Nephron progenitor cell (in vitro differentiated cells): ENCODE measurements at regions not wholly inside any gene's neighbourhood (a gene's known extent, or its start where the extent isn't known, plus 50 kb on each side); places are given as distances from the start of the nearest gene placed in this dataset.
"Not testable (repeated sequence)": the region's sequence is repeated elsewhere in the genome, so short reads cannot be mapped to it uniquely, and the experiment has no call there.

Experiments
- DNase-seq: peaks from one replicate; pipeline ENCODE4 v3.0.0; 2021
- H3K27ac Mint-ChIP-seq: 2 replicates; pipeline ENCODE4 v1.8.0; 2021; ENCODE audit warnings: mild to moderate bottlenecking, moderate library complexity, mixed read lengths
- H3K27me3 Mint-ChIP-seq: 2 replicates; pipeline ENCODE4 v1.8.0; 2021; ENCODE audit warnings: mild to moderate bottlenecking, low read depth, mixed read lengths; ENCODE audit not compliant: poor library complexity
- H3K36me3 Mint-ChIP-seq: 2 replicates; pipeline ENCODE4 v1.8.0; 2021; ENCODE audit warnings: low read depth, mixed read lengths
- H3K4me1 Mint-ChIP-seq: 2 replicates; pipeline ENCODE4 v1.8.0; 2021; ENCODE audit warnings: mixed read lengths
- H3K4me3 Mint-ChIP-seq: 2 replicates; pipeline ENCODE4 v1.8.0; 2021; ENCODE audit warnings: mild to moderate bottlenecking, moderate library complexity, mixed read lengths
- H3K9me3 Mint-ChIP-seq: 2 replicates; pipeline ENCODE4 v1.8.0; 2021; ENCODE audit warnings: mild to moderate bottlenecking, moderate library complexity, mixed read lengths
- TF ChIP-seq, protein P1 (sequence below): fragments of 200-600 bp; sonication (generic); IDR thresholded peaks from 2 replicates; pipeline ENCODE4 v1.5.0; 2021; ENCODE audit warnings: antibody characterized with exemption

DNA sequence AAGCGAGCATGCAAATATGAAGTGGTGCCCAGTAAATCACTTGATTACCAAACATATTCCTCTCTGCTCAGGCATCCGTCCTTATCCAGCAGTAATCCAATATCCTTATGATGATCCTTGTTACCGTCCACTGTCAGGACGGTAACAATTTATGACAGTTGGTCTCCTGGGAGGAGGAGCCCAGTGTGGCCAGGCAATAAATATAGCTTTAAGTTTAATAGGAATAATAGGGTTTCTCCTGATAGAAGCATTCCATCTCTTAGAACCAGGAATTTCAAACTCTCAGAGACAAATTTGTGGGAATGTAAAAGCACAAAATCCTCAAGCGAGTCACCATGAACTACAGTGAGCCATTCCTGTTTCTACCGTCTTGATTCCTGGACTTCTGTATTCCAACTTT lies 171.2 kb upstream of the IL15 start:
- no peaks in the 10 kb centered on the region for H3K9me3 Mint-ChIP-seq
- H3K4me1 Mint-ChIP-seq: no peaks in the 10 kb centered on the region
- no peak overlapping the region for H3K4me3 Mint-ChIP-seq
- H3K27ac Mint-ChIP-seq: no peak overlapping the region
- DNase-seq: peak; percentile 4
- peaks cover 5% of the 10 kb centered on the region for H3K27me3 Mint-ChIP-seq
- TF ChIP-seq, protein P1, sequence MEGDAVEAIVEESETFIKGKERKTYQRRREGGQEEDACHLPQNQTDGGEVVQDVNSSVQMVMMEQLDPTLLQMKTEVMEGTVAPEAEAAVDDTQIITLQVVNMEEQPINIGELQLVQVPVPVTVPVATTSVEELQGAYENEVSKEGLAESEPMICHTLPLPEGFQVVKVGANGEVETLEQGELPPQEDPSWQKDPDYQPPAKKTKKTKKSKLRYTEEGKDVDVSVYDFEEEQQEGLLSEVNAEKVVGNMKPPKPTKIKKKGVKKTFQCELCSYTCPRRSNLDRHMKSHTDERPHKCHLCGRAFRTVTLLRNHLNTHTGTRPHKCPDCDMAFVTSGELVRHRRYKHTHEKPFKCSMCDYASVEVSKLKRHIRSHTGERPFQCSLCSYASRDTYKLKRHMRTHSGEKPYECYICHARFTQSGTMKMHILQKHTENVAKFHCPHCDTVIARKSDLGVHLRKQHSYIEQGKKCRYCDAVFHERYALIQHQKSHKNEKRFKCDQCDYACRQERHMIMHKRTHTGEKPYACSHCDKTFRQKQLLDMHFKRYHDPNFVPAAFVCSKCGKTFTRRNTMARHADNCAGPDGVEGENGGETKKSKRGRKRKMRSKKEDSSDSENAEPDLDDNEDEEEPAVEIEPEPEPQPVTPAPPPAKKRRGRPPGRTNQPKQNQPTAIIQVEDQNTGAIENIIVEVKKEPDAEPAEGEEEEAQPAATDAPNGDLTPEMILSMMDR: no peak
- H3K36me3 Mint-ChIP-seq: no peaks in the 10 kb centered on the region

- no peaks in the 10 kb centered on the region for H3K9me3 Mint-ChIP-seq
- H3K4me1 Mint-ChIP-seq: no peaks in the 10 kb centered on the region
- no peak overlapping the region for H3K27ac Mint-ChIP-seq
- peaks cover 5% of the 10 kb centered on the region for H3K27me3 Mint-ChIP-seq
- TF ChIP-seq, protein P1: no peak
- DNase-seq: no peak
- H3K4me3 Mint-ChIP-seq: no peak overlapping the region
- H3K36me3 Mint-ChIP-seq: no peaks in the 10 kb centered on the region
Measured at GRCh38 chr4:141467225-141467624, 169.2 kb upstream of the IL15 start.

- H3K36me3 Mint-ChIP-seq: no peaks in the 10 kb centered on the region
- no peak for DNase-seq
- H3K9me3 Mint-ChIP-seq: no peaks in the 10 kb centered on the region
- H3K27me3 Mint-ChIP-seq: peaks cover 4% of the 10 kb centered on the region
- H3K4me3 Mint-ChIP-seq: no peak overlapping the region
- no peaks in the 10 kb centered on the region for H3K4me1 Mint-ChIP-seq
- TF ChIP-seq, protein P1: no peak
- no peak overlapping the region for H3K27ac Mint-ChIP-seq
Measured at GRCh38 chr4:141469392-141469791, 167.0 kb upstream of the IL15 start.

- Mint-ChIP-seq H3K4me1 (no peaks in the 10 kb centered on the region), H3K36me3 (no peaks in the 10 kb centered on the region), H3K4me3 (no peak overlapping the region), H3K27ac (no peak overlapping the region), H3K27me3 (peaks cover 4% of the 10 kb centered on the region), H3K9me3 (no peaks in the 10 kb centered on the region)
- TF ChIP-seq, protein P1: no peak
- no peak for DNase-seq
Measured at GRCh38 chr4:141473026-141473540, 163.3 kb upstream of the IL15 start.

GRCh38 chr4:141473952-141474351 lies 162.4 kb upstream of the IL15 start:
- Mint-ChIP-seq H3K27ac (peak overlapping the region; percentile 19), H3K36me3 (no peaks in the 10 kb centered on the region), H3K4me3 (no peak overlapping the region), H3K9me3 (peaks cover 3% of the 10 kb centered on the region), H3K27me3 (peaks cover 4% of the 10 kb centered on the region), H3K4me1 (no peaks in the 10 kb centered on the region)
- DNase-seq: no peak
- TF ChIP-seq, protein P1: no peak

DNA sequence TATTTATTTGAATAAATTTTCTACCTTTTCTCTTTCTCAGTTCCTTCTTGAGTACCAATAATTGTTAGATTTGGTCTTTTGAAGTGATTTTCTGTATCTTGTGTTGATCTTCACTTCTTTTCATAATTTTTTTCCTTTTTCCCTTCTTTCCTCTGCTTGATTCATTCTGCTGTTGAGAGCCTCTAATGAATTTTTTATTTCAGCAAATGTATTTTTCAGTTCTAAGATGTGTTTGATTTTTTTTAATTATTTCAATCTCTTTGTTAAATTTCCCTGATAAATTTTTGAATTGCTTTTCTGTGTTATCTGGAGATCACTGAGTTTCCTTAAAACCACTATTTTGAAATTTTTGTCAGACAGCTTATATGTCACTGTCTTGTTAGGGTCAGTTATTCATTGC lies 155.4 kb upstream of the IL15 start:
- peaks cover 4% of the 10 kb centered on the region for H3K27me3 Mint-ChIP-seq
- H3K27ac Mint-ChIP-seq: no peak overlapping the region
- H3K4me1 Mint-ChIP-seq: no peaks in the 10 kb centered on the region
- H3K4me3 Mint-ChIP-seq: no peak overlapping the region
- H3K9me3 Mint-ChIP-seq: peaks cover 51% of the 10 kb centered on the region
- TF ChIP-seq, protein P1: no peak
- DNase-seq: no peak
- H3K36me3 Mint-ChIP-seq: no peaks in the 10 kb centered on the region

DNA sequence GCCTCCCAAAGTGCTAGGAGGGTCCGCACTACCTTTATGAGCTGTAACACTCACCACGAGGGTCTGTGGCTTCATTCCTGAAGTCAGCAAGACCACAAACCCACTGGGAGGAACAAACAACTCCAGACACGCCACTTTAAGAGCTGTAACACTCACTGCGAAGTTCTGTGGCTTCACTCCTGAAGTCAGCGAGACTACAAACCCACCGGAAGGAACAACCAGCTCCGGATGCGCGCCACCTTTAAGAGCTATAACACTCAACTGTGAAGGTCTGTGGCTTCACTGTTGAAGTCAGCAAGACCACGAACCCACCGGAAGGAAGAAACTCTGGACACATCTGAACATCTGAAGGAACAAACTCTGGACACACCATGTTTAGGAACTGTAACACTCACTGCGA lies 152.1 kb upstream of the IL15 start:
- not testable (repeated sequence) for H3K27ac Mint-ChIP-seq, H3K4me1 Mint-ChIP-seq, DNase-seq, H3K4me3 Mint-ChIP-seq, H3K27me3 Mint-ChIP-seq, H3K36me3 Mint-ChIP-seq
- H3K9me3 Mint-ChIP-seq: peaks cover 52% of the 10 kb centered on the region
